IPS-NIHi11 (cell line): ENCODE measurements at regions not wholly inside any gene's neighbourhood (a gene's known extent, or its start where the extent isn't known, plus 50 kb on each side); places are given as distances from the start of the nearest gene placed in this dataset.
"Not testable (repeated sequence)": the region's sequence is repeated elsewhere in the genome, so short reads cannot be mapped to it uniquely, and the experiment has no call there.

Source experiments
- DNase-seq: peaks from one replicate; pipeline ENCODE4 v3.0.0; 2012; ENCODE audit warnings: mixed read lengths, low spot score

DNA sequence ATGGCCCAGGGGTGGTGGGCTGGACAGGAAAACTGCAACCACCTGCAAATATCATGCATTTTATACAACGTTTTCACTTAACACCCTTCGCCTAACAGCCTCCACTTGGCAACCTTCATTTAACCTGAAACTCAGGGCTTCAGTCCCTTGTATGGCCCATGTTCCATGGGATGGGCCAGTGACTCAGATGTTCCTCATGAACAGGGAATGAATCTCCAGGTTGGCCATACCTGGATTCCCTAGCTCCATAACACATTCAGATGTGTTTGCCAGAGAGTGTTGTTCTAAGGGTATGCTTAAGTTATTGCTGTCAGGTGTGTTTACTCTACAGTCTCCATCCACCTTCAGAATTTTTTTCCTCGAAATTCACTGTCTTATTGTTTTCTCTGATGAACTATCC lies 316.9 kb downstream of the JRKL start:
- no peak for DNase-seq

DNA sequence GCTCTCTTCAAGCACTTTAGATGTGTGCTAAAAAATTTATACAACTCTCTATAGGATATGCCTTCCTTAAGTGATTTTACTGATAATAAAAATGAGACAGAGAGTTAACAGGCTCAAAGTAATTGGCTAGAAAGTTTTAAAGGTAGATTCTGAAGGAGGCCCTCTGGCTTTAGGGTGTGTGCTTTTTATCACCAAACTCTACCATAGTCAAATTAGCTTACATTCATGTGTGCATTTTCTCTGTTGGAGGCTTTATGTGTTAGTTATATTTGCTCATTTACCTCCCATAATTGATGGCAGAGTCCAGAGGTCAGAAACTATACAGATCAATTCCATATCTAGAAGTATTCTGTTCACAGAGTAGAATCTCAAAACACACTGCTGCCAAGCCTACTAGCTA lies 317.5 kb downstream of the JRKL start:
- DNase-seq = no peak

DNA sequence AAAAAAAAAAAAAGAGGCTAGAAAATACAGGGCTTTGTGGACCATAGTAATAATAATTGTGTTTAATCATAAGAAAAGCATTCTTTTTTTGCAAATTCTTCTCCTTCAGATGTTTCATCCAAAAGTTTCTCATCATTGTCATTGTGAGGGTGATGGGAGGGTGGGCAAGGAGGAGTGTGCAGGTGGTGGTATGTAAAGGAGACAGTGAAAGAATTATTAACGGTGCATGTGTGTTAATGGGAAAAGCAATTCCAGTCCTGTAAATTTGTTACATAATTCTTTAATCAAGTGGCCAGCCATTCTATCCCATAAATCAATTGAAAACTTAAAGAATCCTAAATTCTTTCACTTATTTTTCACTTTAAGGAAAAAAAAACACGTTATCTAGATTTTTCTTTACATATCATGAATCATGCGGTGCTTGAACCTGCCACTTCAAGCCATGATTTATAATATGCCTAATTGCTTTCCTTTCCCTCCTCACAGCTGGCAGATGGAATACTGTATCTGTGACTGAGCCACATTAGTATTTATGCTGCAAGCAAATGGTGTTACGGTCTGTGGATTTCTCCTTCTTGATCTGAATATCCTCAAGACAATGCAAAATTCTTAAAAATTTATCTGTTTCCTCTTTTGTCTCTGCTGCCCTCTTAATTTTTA lies 318.5 kb downstream of the JRKL start:
- no peak for DNase-seq

DNA sequence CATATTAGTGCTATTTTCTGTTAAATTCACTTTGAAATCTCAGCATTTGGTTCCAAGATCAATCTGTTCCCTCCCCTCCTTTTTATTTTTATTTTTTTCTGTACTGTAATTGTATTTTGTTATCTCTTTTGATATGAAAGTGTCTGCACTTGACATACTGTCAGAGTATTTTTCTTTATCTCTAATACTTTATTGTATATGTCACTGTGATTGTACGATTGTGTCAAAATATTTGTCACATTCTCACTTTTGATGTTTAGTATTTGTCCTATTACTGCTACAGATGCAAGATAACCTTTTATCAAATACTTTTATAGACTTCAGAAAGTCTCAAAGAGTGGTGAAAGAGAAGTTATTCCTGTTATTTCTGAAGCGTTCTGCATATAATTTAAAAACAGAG lies 323.5 kb downstream of the JRKL start:
- no peak for DNase-seq

DNA sequence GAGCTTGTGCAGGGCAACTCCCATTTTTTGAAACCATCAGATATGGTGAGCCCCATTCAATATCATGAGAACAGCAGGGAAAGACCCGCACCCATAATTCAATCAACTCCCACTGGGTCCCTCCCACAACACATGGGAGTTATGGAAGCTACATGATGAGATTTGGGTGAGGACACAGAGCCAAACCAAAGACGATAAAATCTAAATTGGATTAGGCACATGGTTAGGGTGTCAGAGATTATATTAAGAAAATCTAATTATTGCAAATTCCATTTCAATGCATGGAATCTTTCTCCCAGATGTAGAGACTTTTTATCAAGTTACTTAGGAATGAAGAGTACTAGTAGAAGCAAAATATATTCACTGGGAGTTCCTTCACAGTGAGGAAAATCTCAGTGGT lies 324.9 kb downstream of the JRKL start:
- no peak for DNase-seq

DNA sequence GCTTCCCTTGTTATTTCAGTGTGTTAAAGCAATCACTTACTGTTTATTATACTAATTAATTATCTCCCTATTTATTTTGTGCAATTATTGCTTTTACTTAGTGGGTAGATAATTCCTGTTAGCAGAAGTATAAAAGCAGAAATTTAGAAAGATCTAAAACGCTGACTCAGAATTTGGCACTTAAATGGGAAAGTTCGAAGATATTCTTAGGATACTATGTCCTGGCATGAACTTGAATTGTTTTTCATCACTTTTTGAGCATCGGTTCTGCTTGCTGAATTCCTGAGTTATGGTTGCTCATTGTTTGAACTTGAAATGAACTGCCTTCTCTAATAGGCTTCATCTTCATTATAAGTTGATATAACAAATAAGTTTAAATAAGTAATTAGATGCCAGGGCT lies 325.4 kb downstream of the JRKL start:
- no peak for DNase-seq

DNA sequence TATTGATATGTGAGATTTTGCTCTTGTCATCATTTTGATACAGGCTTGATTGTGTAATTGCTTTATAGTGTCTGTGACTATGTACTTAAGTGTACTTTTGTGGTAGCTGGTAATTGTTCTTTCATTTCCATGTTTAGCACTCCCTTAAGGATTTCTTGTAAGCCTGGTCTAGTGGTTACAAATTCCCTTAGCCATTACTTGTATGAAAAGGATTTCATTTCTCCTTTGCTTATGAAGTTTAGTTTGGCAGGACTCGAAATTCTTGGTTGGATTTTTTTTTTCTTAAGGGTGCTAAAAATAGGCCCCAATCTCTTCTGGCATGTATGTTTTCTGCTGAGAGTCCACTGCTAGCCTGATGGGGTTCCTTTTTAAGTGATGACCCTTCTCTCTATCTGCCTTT lies 346.8 kb downstream of the JRKL start:
- no peak for DNase-seq

DNA sequence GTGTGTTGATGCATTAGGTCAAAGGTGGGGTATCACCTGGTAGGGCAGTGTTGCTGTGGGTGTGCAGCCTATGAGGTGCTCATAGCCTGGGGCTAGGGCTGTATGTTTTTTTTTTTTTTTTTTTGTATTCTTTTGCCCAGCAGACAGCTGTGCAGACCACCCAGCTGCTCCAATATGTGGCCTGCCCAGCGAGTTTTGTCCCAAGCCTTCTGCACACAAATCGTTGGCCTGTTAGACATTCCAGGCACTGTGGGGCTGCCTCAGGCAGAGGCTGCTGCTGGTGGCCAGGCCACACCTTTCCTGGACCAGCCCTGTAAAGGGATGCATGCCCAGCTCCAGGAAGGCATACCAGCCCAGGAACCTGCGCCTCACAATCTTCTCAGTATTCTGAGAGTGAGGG lies 348.5 kb downstream of the JRKL start:
- no peak for DNase-seq

DNA sequence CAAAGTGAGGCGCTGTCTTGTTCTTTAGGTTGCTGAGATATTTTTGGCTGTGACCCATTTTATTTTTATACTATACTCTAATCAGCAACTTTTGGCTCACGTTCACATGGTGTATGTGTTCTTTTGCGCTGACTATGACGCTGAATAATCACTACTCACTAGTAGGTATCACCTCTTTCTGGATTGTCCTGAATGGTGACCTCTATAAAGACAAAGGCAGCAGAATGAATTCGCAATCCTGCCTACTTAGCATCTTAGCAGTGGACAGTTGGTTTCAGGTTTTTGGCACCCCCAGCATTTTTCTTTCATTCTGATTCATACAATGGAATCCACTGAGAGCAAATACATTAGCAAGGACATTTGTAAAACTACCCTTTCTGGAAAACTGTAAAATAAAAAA lies 351.3 kb downstream of the JRKL start:
- no peak for DNase-seq

DNA sequence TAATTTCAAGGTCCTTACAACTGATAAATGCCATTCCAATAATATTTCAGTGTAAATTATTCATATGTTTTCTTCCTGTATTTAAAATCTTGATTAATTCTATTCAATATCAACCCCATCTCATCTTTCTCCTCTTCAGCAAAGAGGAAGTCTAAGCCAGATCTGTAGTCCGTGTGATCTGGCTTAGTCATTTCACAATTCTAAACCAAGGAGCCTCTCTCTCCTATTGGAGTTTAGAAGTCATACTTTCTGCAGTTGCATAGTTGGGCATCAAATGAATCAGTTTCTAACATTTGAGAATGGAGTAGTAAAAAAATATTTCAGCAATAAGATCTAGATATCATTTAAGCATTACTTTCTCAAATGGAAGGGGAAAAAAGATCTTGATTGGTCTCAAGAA lies 354.9 kb downstream of the JRKL start:
- DNase-seq = no peak

DNA sequence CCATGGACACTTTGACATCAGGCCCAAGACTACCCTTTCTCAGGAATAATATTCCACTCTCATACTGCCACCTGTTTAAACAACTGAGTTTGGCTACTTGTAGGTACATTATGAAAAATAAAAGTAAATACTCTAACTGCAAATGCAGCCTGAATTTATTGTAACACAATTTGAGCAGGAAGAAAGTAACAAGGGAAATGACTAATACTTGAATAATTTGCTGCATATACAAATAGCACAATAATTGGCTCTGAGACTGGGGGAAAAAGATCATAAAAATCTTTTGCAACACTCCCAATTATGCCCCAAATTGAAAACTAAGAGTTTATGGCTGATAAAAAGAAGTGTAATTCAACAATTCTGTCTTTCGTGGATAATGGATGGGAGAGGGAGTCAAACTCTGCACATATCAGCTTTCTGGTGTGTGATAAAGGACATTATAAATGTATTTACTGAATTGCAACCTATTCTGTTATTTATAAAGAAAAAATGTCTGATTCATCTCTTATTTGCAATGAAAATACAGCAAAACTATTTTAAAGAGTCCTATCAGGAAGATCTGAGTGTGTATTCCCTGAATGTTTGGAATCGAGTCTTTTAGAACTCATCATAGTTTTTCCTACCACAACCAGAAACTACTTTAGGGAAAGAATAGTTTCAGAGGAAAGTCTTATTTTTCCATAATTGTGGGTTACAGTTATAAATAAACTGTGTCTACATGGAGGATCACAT lies 359.0 kb downstream of the JRKL start:
- no peak for DNase-seq

DNA sequence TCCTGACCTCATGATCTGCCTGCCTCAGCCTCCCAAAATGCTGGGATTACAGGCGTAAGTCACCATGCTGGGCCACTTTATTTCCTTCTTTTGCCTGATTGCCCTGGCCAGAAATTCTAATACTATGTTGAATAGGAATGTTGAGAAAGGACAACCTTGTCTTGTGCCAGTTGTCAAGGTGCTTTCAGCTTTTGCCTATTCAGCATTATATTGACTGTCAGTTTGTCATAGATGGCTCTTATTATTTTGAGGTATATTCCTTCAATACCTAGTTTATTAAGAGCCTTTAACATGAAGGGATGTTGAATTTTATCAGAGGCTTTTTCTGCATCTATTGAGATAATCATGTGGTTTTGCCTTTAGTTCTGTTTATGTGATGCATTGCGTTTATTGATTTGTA lies 362.0 kb downstream of the JRKL start:
- not testable (repeated sequence) for DNase-seq

DNA sequence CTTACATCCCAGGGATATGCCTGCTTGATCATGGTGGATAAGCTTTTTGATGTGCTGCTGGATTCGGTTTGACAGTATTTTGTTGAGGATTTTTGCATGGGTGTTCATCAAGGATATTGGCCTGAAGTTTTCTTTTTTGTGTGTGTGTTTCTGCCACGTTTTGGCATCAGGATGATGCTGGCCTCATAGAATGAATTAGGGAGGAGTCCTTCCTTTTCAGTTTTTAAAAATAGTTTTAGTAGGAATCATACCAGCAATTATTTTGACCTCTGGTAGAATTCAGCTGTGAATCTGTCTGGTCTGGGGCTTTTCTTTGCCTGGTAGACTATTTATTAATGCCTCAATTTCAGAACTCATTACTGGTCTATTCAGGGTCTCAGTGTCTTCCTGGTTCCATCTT lies 362.4 kb downstream of the JRKL start:
- DNase-seq = no peak

DNA sequence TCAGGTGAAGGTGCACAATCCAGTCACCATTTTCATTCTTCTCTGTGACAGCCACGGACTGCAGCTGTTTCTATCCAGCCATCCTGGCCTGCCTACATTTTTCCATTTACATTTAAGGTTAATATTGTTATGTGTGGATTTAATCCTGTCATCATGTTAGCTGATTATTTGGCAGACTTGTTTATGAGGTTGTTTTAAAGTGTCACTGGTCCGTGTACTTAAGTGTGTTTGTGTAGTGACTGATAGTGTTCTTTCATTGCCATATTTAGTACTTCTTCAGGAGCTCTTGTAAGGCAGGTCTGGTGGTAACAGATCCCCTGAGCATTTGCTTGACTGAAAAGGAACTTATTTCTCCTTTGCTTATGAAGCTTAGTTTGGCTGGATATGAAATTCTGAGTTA lies 364.2 kb downstream of the JRKL start:
- DNase-seq = no peak

DNA sequence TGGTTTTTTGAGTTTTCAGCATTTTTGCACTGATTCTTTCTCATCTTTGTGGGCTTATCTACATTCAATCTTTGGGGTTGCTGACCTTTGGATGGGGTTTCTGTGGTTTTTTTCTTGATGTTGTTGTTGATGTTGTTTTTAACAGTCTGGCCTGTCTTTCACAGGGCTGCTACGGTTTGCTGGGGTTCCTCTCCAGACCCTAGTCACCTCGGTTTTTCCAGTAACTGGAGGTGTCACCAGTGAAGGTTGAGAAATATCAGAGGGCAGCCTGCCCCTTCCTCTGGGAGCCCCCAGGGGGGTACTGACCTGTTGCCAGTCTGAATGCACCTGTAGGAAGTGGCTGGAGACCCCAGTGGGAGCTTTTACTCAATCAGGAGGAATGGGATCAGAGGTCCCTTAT lies 365.4 kb downstream of the JRKL start:
- no peak for DNase-seq

DNA sequence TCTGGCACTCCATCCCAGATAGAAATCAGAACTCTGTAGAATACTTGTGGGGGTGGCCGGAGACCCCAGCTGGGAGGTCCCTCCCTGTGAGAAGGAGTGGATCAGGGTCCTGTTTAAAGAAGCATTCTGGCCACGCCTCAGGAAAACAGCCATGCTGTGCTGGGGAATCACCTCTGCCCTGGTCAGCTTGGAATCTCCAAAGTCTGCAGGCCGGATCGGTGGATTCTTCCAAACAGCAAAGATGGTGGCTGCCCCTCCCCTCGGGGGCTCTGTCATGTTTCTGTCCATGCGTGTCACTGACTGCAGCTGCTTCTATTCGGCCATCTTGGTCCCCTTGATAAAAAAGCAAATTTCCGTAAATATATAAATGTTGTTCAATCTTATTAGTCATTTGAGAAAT lies 365.9 kb downstream of the JRKL start:
- no peak for DNase-seq

DNA sequence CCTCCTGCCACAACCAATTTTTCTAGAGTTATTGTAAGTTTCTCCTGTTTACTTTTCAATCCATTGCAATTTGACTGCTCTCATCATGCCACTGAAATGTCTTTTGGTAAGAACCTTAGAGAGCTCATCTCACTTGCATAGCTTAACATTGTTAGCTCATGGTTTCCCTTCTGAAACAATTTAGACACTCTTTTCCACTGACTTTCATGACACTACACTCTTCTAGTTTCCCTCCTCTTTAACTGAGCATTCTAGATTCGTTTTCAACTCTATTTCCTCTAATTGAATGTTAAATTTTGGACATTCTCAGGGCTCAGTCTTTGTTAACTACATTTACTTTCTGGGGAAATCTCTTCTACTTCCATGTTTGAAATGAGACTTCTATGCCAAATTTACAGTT lies 369.1 kb downstream of the JRKL start:
- DNase-seq = no peak

DNA sequence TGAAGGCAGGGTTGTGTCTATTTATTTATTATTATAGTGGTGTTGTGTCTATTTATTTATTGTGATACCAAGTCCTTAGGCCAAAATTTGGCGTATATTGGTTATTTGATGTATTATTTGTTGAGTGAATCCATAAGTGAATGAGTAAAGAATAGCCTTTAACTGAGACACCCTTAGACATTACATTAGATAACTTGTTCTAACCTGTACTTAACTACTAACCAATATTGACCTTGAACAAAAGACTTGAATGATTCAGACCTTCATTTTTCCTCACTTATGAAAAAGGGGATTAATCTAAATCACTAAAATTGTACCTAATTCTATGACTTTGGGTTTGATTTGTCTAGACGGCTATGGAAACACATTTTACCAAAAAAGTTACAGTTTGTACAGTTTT lies 370.5 kb downstream of the JRKL start:
- no peak for DNase-seq

DNA sequence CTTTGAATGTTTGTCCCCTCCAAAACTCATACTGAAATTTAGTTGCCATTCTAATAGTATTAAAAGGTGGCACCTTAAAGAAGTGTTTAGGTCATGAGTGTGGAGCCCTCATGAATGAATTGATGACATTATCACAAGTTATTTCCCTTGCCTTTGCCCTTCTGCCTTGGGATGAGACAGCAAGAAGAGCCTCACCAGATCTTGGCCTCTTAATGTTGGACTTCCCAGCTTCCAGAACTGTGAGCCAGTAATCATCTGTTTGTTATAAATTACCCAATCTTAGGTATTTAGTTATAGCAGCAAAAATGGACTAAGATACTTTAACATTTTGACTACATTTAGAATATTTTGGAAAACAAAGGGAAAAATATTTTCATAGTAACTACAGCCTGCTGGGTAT lies 371.0 kb downstream of the JRKL start:
- no peak for DNase-seq

DNA sequence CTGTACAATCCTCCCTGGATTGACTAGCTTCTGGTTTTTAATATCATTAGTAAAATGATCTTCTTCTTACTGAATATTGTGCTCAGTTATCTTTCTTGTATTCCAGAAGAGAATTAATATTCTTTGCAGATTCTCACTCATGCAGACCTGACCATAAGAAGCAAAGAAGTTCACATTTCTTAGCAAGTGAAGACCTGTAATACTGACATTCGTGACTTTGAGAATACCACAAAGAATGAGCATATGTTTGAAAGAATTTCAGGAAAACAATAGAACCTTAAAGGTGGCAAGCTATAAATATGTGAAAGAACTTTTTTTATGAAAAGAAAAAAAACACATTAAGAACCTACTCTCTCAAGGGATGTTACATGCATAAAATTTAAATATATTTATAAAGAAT lies 371.6 kb downstream of the JRKL start:
- DNase-seq = no peak

DNA sequence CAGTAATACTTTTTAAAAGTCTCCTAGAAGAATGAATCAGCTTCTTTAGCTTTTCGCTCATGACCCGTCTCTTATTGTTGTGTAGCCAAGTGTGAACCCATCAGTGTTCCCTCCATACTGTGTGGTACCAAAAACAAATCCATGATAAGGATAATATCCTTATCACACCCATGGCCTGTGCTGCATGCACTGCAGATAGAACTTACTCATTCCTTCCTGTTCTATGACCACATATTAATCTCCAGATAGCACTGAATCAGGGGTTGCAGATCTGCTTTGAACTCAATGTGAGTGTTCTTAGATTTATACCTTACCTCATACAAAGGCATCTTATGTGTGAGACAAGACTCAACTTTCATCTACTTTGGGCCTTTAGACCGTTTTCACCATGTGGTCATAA lies 373.4 kb downstream of the JRKL start:
- DNase-seq = no peak

DNA sequence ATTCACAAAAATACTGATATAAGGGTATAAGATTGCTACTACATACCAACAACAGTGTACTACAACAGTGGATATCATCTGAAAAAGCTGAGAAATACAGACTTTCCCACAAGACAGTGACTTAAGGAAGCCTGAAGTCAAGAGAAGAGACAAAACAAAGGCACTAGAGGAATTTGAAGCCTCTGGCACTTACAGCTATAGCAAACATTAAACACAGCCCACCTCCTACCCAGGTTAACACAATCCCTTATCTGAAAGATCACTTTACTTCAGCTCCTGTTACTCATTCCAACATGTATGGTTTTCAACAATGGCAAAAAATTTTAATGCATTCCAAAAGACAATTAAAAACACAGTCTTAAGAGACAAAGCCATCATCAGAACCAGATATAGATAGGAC lies 388.5 kb downstream of the JRKL start:
- no peak for DNase-seq

DNA sequence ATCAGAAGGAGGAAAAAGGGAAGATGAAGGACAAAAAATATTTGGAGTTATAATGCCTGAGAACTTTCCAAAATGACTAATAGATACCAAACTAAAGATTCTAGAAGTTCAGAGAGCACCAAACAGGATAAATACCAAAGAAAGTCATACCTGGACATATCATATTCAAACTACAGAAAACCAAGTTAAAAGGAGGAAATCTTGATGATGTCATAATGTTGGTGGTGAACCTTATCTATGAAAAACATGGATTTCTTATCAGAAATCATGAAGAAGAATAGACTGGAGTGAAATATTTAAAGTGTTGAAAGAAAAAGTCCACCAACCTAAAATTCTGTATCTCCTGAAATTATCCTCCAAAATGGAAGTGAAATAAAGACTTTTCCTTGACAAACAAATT lies 389.2 kb downstream of the JRKL start:
- no peak for DNase-seq

DNA sequence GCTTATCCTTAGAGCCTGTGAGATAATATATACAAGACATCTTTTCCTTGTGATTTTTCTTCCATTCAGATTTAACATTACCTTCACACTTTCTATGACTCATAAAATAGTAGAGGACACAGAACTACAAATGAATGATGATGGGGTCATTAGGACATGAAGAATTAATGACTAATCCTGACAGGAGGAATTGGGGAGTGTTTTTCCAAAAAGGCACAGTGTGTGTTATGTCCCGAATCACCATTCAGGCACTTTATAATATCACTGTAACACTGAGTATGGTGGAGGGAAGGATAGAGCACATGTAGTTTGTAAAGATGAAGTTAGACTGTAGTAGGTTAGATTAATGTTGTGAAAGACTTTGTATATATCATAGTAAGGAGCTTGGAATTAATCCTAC lies 391.3 kb downstream of the JRKL start:
- DNase-seq = no peak
